ENCODE measurements at regions not wholly inside any gene's neighbourhood (a gene's known extent, or its start where the extent isn't known, plus 50 kb on each side); places are given as distances from the start of the nearest gene placed in this dataset.

- DNase-seq, result no peak
Observed at GRCh38 chr9:97747201-97747965, 50.2 kb upstream of the XPA start.

- no peak for DNase-seq
Observed at GRCh38 chr9:97748525-97748924, 51.4 kb upstream of the XPA start.

- DNase-seq, result no peak
Observed at GRCh38 chr9:97749928-97750327, 52.8 kb upstream of the XPA start.

GRCh38 chr9:97751531-97751930 lies 54.4 kb upstream of the XPA start:
- DNase-seq, result no peak

GRCh38 chr9:97752274-97752673 lies 55.1 kb upstream of the XPA start:
- no peak for DNase-seq

GRCh38 chr9:97753364-97753763 lies 56.2 kb upstream of the XPA start:
- no peak for DNase-seq

GRCh38 chr9:97753975-97754374 lies 56.8 kb upstream of the XPA start:
- no peak for DNase-seq

GRCh38 chr9:97755618-97756267 lies 58.6 kb upstream of the XPA start:
- no peak for DNase-seq

GRCh38 chr9:97756991-97757390 lies 59.9 kb upstream of the XPA start:
- DNase-seq, result no peak

GRCh38 chr9:97758334-97758916 lies 61.3 kb upstream of the XPA start:
- DNase-seq, result no peak

GRCh38 chr9:97759581-97760288 lies 62.6 kb upstream of the XPA start:
- no peak for DNase-seq

- no peak for DNase-seq
Observed at GRCh38 chr9:97761056-97761598, 64.0 kb upstream of the XPA start.

- DNase-seq, result no peak
Observed at GRCh38 chr9:97761879-97762278, 64.7 kb upstream of the XPA start.

GRCh38 chr9:97763874-97764273 lies 66.7 kb upstream of the XPA start:
- no peak for DNase-seq

- no peak for DNase-seq
Observed at GRCh38 chr9:97766092-97766491, 69.0 kb upstream of the XPA start.

GRCh38 chr9:97766610-97767009 lies 69.5 kb upstream of the XPA start:
- no peak for DNase-seq

- no peak for DNase-seq
Observed at GRCh38 chr9:97767891-97768290, 70.8 kb upstream of the XPA start.

GRCh38 chr9:97768746-97769145 lies 71.6 kb upstream of the XPA start:
- DNase-seq, result no peak

GRCh38 chr9:97769208-97769607 lies 72.1 kb upstream of the XPA start:
- DNase-seq, result no peak

GRCh38 chr9:97770808-97771372 lies 73.8 kb upstream of the XPA start:
- DNase-seq, result no peak

GRCh38 chr9:97771641-97772040 lies 74.5 kb upstream of the XPA start:
- no peak for DNase-seq

- no peak for DNase-seq
Observed at GRCh38 chr9:97772145-97772544, 75.0 kb upstream of the XPA start.

GRCh38 chr9:97773091-97773490 lies 76.0 kb upstream of the XPA start:
- DNase-seq, result no peak

Data from stimulated activated naive CD4-positive, alpha-beta T cell treated with Interleukin-2 at 50 U/mL for 16 hours (primary cell).